PFSK-1 (cell line): ENCODE measurements at regions not wholly inside any gene's neighbourhood (a gene's known extent, or its start where the extent isn't known, plus 50 kb on each side); places are given as distances from the start of the nearest gene placed in this dataset.

Source experiments
- POLR2AphosphoS5 ChIP-seq: IDR thresholded peaks from 2 replicates; pipeline ENCODE4 v1.6.1; 2012; ENCODE audit warnings: low read depth, mild to moderate bottlenecking, control low read depth, low read length, moderate library complexity
- SIN3A ChIP-seq: IDR thresholded peaks from 2 replicates; pipeline ENCODE4 v1.6.1; 2012; ENCODE audit warnings: mild to moderate bottlenecking, low read length, moderate library complexity, borderline replicate concordance; ENCODE audit not compliant: insufficient read depth
- TAF1 ChIP-seq: IDR thresholded peaks from 2 replicates; pipeline ENCODE4 v1.6.1; 2012; ENCODE audit warnings: low read length, control low read depth, borderline replicate concordance; ENCODE audit not compliant: insufficient read depth
- TF ChIP-seq, protein P1 (sequence below), 2 experiments: IDR thresholded peaks; 2 replicates each; pipeline versions ENCODE4 v1.6.1 to v1.8.0; 2011 to 2012; ENCODE audit warnings: low read depth in 2 of 2, low read length in 2 of 2, control low read depth in 1 of 2, inconsistent platforms in 1 of 2, mild to moderate bottlenecking in 1 of 2, moderate library complexity in 1 of 2; ENCODE audit not compliant: insufficient read depth in 1 of 2

DNA sequence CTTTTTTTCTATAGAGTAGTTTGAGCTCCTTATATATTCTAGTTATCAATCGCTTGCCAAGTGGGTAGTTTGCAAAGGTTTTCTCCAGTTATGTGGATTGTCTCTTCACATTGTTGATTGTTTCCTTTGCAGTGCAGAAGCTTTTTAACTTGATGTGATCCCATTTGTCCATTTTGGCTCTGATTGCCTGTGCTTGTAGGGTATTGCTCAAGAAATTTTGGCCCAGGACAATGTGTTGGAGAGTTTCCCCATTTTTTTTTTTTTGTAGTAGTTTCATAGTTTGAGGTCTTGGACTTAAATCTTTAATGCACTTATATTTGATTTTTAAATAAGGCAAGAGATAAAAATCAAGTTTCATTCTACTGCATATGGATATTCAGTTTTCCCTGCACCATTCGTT is 774.8 kb upstream of the ADAMTS5 start:
- TF ChIP-seq, protein P1, sequence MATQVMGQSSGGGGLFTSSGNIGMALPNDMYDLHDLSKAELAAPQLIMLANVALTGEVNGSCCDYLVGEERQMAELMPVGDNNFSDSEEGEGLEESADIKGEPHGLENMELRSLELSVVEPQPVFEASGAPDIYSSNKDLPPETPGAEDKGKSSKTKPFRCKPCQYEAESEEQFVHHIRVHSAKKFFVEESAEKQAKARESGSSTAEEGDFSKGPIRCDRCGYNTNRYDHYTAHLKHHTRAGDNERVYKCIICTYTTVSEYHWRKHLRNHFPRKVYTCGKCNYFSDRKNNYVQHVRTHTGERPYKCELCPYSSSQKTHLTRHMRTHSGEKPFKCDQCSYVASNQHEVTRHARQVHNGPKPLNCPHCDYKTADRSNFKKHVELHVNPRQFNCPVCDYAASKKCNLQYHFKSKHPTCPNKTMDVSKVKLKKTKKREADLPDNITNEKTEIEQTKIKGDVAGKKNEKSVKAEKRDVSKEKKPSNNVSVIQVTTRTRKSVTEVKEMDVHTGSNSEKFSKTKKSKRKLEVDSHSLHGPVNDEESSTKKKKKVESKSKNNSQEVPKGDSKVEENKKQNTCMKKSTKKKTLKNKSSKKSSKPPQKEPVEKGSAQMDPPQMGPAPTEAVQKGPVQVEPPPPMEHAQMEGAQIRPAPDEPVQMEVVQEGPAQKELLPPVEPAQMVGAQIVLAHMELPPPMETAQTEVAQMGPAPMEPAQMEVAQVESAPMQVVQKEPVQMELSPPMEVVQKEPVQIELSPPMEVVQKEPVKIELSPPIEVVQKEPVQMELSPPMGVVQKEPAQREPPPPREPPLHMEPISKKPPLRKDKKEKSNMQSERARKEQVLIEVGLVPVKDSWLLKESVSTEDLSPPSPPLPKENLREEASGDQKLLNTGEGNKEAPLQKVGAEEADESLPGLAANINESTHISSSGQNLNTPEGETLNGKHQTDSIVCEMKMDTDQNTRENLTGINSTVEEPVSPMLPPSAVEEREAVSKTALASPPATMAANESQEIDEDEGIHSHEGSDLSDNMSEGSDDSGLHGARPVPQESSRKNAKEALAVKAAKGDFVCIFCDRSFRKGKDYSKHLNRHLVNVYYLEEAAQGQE (IDR thresholded peaks at IDR 0.05; ENCODE audit: insufficient read depth in 1 of 2, low read depth in 2 of 2, low read length in 2 of 2): no peak
- TF ChIP-seq TAF1: no peak
- TF ChIP-seq POLR2AphosphoS5: no peak
- TF ChIP-seq SIN3A: no peak
